ENCODE measurements at regions not wholly inside any gene's neighbourhood (a gene's known extent, or its start where the extent isn't known, plus 50 kb on each side); places are given as distances from the start of the nearest gene placed in this dataset.

- peak; percentile 1 for DNase-seq
Observed at GRCh38 chr11:116505298-116506262, 267.2 kb downstream of the BUD13 start.

- no peak for DNase-seq
Observed at GRCh38 chr11:116504541-116505297, 268.1 kb downstream of the BUD13 start.

- no peak for DNase-seq
Observed at GRCh38 chr11:116503216-116504160, 269.3 kb downstream of the BUD13 start.

GRCh38 chr11:116502641-116503061 is 270.1 kb downstream of the BUD13 start:
- DNase-seq = no peak

DNA sequence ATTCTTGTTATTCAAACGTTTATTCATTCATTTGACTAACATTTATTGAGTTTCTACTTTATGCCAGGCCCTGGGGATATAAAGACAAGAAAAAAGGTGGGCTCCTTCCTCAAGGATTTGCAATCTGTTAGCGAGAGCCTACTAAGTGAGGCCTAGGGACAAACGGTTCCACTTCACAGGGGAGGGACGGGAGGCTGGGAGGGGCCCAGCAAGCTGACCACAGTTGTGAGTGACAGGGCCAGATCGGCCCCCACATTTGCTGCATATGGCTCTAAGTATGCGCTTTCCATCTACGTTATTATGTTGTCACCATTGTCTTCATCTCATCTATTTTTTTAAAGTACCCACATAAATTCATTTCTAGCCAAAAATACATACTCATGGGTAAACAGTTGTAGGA is 271.1 kb downstream of the BUD13 start:
- no peak for DNase-seq

DNA sequence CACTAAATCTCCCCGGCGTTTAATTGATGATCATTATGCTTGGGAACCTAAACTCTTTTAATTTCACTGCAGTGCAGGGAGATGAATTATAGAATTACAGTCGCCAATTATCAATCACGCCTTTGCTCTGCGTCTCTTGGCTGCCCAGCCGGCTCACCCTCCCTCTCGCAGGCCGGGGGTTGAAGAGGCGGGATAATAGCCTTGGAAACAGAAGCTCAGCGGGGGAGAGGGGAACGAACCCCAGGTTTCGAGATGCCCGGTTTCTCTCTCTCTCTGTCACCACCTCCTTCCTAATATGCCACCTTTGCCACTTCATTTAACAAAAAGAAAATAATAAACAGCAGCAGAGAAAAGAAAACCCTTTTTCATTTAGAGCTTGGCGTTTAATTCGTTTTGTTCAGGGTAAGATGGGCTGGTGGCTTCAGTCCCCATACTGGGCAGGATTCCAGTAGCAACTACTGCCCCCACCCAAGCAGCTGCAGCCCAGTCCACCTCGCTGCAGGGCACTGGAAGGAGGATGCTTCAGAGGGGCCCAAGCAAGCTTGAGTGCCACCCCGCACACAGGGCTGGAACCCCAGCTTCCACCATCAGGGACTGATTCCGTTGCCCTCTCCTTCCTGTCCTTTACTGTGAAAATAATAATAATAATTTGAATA is 271.7 kb downstream of the BUD13 start:
- no peak for DNase-seq

GRCh38 chr11:116500026-116500946 is 272.5 kb downstream of the BUD13 start:
- no peak for DNase-seq

DNA sequence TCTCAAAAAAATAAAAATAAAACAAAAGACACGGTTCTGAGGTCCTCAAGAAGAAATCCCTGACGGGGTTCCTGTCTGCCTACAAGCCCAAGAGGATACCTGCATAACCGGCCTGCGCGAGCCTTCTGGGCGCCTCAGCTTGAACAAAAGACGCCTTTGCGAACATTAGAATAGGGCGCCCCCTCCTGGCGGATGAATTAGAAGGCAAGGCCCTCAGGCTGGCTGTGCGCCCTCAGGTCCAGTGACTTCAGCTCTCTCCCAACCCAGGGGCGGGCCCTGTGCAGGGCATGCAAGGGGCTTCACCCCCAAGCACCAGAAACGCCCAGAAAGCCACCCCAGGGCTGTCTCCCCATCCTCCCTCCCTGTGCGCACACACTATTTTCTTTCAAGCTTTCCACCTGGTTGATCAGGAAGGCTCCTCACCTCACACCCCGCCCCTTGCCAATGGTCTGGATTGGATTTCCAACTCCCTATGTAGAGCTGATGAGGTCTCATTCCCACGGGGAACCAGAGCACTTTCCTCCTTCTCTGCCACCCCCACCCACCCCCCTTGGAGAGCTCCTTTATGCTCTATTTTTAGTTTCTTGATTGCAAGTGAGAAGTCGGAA is 273.3 kb downstream of the BUD13 start:
- DNase-seq = no peak

DNA sequence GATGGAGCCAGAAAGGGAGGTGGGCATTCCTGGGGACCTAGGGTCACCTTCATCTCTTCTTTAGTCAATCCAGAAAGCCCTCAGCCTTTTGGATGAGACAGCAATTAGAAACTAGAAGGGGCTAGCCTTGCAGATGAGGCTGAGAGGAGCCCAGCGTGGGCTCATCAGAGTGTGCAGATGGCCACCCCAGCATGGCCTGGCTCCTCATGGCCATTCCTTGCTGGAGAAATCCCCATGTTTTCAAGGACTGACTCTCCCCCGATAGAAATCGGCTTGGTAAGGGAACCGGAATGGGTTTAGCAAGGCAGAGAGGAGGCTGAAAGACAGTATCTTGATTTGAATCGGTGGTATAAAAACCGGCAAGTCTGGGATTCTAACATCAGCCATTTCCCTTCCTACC is 274.6 kb downstream of the BUD13 start:
- no peak for DNase-seq

DNA sequence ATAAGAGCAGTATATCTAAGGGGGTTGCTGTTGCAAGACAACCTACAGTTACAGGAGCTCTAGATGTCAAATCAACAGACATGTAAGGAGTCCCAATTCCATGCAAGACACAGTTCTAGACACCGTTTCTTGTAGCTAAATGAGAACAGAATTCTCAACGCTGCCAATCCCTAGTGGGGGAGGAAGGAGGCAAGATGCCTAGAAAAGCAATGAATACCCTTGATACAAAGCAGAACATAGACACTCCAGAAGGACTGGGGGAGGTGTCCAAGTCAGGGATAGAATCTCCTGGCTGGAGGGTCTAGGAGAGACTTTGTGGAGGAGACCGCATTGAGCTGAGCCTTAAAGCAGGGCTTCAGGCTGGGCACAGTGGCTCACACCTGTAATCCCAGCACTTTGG is 280.2 kb downstream of the BUD13 start:
- no peak for DNase-seq

GRCh38 chr11:116488836-116489389 is 283.9 kb downstream of the BUD13 start:
- DNase-seq = no peak

- DNase-seq = no peak
Observed at GRCh38 chr11:116485425-116485824, 287.4 kb downstream of the BUD13 start.

- DNase-seq = no peak
Observed at GRCh38 chr11:116482716-116483115, 290.1 kb downstream of the BUD13 start.

GRCh38 chr11:116481126-116481675 is 291.6 kb downstream of the BUD13 start:
- no peak for DNase-seq

- DNase-seq = no peak
Observed at GRCh38 chr11:116478669-116479668, 293.8 kb downstream of the BUD13 start.

GRCh38 chr11:116478205-116478604 is 294.6 kb downstream of the BUD13 start:
- DNase-seq = no peak

DNA sequence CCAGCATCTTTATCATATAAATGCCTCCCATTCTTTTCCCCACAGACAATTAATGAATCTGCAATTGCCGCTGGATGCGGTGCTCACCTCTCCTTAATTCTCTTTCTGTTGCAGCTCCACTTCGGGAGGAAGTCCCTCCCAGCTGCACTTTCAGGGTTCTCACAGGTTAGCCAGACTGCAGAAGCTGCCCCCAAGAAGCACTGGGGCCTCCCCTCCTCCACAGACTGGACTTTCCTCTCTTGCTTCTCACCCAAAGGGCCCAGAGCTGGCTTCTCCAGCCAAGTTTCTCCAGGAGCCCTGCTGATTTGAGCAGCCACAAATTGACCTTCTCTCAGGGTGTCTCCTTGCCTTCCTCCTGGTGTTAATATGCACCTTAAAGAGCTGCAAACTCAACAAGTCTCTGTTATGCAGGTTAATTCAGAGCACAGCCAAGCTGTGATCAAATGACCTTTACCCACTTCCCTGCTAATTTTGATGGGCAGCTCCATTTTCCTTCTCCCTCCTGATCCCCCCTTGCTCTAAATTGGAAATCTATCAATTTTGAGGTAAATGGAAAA is 298.9 kb downstream of the BUD13 start:
- DNase-seq = no peak

Measured in skin of body (tissue), 1 donor.